ENCODE measurements at regions not wholly inside any gene's neighbourhood (a gene's known extent, or its start where the extent isn't known, plus 50 kb on each side); places are given as distances from the start of the nearest gene placed in this dataset.

DNA sequence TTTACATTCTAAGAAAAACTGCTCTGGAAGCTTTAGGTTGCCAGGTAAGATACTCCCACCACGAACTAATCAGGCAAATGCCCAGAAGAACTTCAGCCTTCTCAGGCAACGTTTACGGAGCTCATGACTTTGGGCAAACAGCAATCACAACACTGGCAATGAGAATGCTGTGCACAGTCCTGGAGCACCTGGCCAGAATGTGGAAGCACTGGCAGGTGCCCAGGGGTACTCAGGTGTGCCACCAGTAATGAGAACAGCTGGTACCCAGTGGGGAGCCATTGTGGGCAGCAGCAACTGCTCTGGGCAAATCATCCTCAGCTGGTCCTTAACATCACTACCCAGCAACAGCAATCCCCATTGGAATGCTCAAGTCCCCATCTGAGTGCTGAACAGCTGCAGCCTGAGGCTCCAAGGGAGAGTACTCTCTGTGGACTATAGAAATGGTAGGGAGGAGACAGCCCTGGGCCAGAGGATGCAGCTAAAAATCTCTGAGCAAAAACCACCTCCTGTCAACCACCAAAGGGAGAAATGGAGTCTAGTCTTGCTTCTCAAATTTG is 210.0 kb downstream of the FOXO1 start:
- peaks cover 6% of the 10 kb centered on the region for H3K9me3 Mint-ChIP-seq (ENCODE audit: low read depth)

GRCh38 chr13:40456979-40457553 is 209.4 kb downstream of the FOXO1 start:
- no peak for DNase-seq (ENCODE audit: low spot score, unreplicated experiment)
- Mint-ChIP-seq H3K27me3 (no peaks in the 10 kb centered on the region), H3K4me3 (ENCODE audit: low read depth) (no peak overlapping the region), H3K36me3 (ENCODE audit: insufficient read depth) (no peaks in the 10 kb centered on the region), H3K4me1 (ENCODE audit: low read depth) (no peaks in the 10 kb centered on the region), H3K9me3 (ENCODE audit: low read depth) (peaks cover 6% of the 10 kb centered on the region), H3K27ac (no peak overlapping the region)
- TF ChIP-seq, protein P1, sequence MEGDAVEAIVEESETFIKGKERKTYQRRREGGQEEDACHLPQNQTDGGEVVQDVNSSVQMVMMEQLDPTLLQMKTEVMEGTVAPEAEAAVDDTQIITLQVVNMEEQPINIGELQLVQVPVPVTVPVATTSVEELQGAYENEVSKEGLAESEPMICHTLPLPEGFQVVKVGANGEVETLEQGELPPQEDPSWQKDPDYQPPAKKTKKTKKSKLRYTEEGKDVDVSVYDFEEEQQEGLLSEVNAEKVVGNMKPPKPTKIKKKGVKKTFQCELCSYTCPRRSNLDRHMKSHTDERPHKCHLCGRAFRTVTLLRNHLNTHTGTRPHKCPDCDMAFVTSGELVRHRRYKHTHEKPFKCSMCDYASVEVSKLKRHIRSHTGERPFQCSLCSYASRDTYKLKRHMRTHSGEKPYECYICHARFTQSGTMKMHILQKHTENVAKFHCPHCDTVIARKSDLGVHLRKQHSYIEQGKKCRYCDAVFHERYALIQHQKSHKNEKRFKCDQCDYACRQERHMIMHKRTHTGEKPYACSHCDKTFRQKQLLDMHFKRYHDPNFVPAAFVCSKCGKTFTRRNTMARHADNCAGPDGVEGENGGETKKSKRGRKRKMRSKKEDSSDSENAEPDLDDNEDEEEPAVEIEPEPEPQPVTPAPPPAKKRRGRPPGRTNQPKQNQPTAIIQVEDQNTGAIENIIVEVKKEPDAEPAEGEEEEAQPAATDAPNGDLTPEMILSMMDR (IDR thresholded peaks at IDR 0.05; ENCODE audit: unreplicated experiment), result no peak

More for the DNA sequence above, 210.0 kb downstream of the FOXO1 start:
- TF ChIP-seq, protein P1 (IDR thresholded peaks at IDR 0.05; ENCODE audit: unreplicated experiment), result no peak
- no peaks in the 10 kb centered on the region for H3K36me3 Mint-ChIP-seq (ENCODE audit: insufficient read depth)
- H3K27ac Mint-ChIP-seq, result no peak overlapping the region
- no peaks in the 10 kb centered on the region for H3K27me3 Mint-ChIP-seq
- no peak for DNase-seq (ENCODE audit: low spot score, unreplicated experiment)
- no peak overlapping the region for H3K4me3 Mint-ChIP-seq (ENCODE audit: low read depth)
- H3K4me1 Mint-ChIP-seq (ENCODE audit: low read depth), result no peaks in the 10 kb centered on the region

GRCh38 chr13:40457929-40458719 is 208.3 kb downstream of the FOXO1 start:
- Mint-ChIP-seq H3K27ac (no peak overlapping the region), H3K4me1 (ENCODE audit: low read depth) (no peaks in the 10 kb centered on the region), H3K4me3 (ENCODE audit: low read depth) (no peak overlapping the region), H3K9me3 (ENCODE audit: low read depth) (peaks cover 6% of the 10 kb centered on the region), H3K27me3 (no peaks in the 10 kb centered on the region), H3K36me3 (ENCODE audit: insufficient read depth) (no peaks in the 10 kb centered on the region)
- no peak for DNase-seq (ENCODE audit: low spot score, unreplicated experiment)
- TF ChIP-seq, protein P1 (IDR thresholded peaks at IDR 0.05; ENCODE audit: unreplicated experiment), result no peak

DNA sequence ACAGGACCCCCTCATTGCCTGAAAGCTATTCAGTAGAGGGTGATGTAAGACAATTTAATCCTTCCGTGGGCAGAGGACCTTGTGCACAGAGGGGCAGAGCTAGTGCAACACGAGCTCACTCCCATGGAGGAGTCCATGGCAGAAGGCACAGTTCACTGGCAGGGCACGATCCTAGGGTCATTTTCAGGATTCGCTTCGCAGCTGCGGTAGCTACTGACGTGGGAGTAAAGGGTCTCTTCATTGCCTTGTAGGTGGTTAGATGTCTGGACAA is 207.8 kb downstream of the FOXO1 start:
- no peaks in the 10 kb centered on the region for H3K36me3 Mint-ChIP-seq (ENCODE audit: insufficient read depth)
- TF ChIP-seq, protein P1 (IDR thresholded peaks at IDR 0.05; ENCODE audit: unreplicated experiment), result no peak
- H3K4me1 Mint-ChIP-seq (ENCODE audit: low read depth), result no peaks in the 10 kb centered on the region
- no peaks in the 10 kb centered on the region for H3K27me3 Mint-ChIP-seq
- no peak for DNase-seq (ENCODE audit: low spot score, unreplicated experiment)
- no peak overlapping the region for H3K27ac Mint-ChIP-seq
- H3K4me3 Mint-ChIP-seq (ENCODE audit: low read depth), result no peak overlapping the region
- peaks cover 6% of the 10 kb centered on the region for H3K9me3 Mint-ChIP-seq (ENCODE audit: low read depth)

DNA sequence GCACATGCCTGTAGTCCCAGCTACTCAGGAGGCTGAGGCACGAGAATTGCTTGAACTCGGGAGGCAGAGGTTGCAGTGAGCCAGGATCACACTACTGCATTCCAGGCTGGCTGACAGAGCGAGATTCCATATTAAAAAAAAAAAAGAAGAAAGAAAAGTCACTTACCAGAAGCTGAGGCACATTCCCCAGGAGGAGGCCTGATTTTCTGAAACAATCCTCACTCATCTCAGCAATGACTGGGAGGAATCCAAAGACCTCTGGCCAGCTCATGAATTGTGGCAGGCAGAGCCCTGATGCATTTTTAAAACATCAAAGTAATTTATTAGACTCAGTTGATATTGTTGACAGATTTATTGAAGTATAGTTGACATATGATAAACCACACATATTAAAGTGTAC is 206.3 kb downstream of the FOXO1 start:
- no peak overlapping the region for H3K27ac Mint-ChIP-seq

More for the DNA sequence above, 206.3 kb downstream of the FOXO1 start:
- DNase-seq (ENCODE audit: low spot score, unreplicated experiment), result no peak
- TF ChIP-seq, protein P1 (IDR thresholded peaks at IDR 0.05; ENCODE audit: unreplicated experiment), result no peak
- no peak overlapping the region for H3K4me3 Mint-ChIP-seq (ENCODE audit: low read depth)
- peaks cover 6% of the 10 kb centered on the region for H3K9me3 Mint-ChIP-seq (ENCODE audit: low read depth)
- H3K27me3 Mint-ChIP-seq, result peaks cover 5% of the 10 kb centered on the region
- no peaks in the 10 kb centered on the region for H3K36me3 Mint-ChIP-seq (ENCODE audit: insufficient read depth)
- no peaks in the 10 kb centered on the region for H3K4me1 Mint-ChIP-seq (ENCODE audit: low read depth)
